WTC11 (cell line): ENCODE measurements at regions not wholly inside any gene's neighbourhood (a gene's known extent, or its start where the extent isn't known, plus 50 kb on each side); places are given as distances from the start of the nearest gene placed in this dataset.

ENCODE experiments used
- ATF1 ChIP-seq: sonication (generic); formaldehyde crosslinking; IDR thresholded peaks from 2 replicates; pipeline ENCODE4 v1.8.1; 2023; ENCODE audit warnings: mild to moderate bottlenecking, moderate library complexity, missing genetic modification reagents
- CBFB ChIP-seq: sonication (generic); formaldehyde crosslinking; IDR thresholded peaks from 2 replicates; pipeline ENCODE4 v1.8.1; 2022; ENCODE audit warnings: mild to moderate bottlenecking, low read depth, missing genetic modification reagents
- IRF2 ChIP-seq: sonication (generic); formaldehyde crosslinking; IDR thresholded peaks from 2 replicates; pipeline ENCODE4 v1.8.0; 2022; ENCODE audit warnings: low read depth, missing genetic modification reagents, borderline replicate concordance
- NFE2L1 ChIP-seq: sonication (generic); formaldehyde crosslinking; IDR thresholded peaks from 2 replicates; pipeline ENCODE4 v1.8.1; 2023; ENCODE audit warnings: missing genetic modification reagents
- NR1H2 ChIP-seq: sonication (generic); formaldehyde crosslinking; IDR thresholded peaks from 2 replicates; pipeline ENCODE4 v1.9.0; 2021; ENCODE audit warnings: mild to moderate bottlenecking, moderate library complexity, missing genetic modification reagents
- TF ChIP-seq, protein P1 (sequence below): sonication (generic); formaldehyde crosslinking; IDR thresholded peaks from 2 replicates; pipeline ENCODE4 v1.8.0; 2023; ENCODE audit warnings: mild to moderate bottlenecking, missing genetic modification reagents
- TF ChIP-seq, protein P2 (sequence below): fragments of 200-600 bp; IDR thresholded peaks from 2 replicates; pipeline ENCODE4 v1.8.0; 2022; ENCODE audit warnings: antibody characterized with exemption
- TF ChIP-seq, protein P3 (sequence below): sonication (generic); formaldehyde crosslinking; IDR thresholded peaks from 2 replicates; pipeline ENCODE4 v1.8.1; 2022; ENCODE audit warnings: low read depth, missing genetic modification reagents, borderline replicate concordance
- TF ChIP-seq, protein P4 (sequence below): sonication (generic); formaldehyde crosslinking; IDR thresholded peaks from 2 replicates; pipeline ENCODE4 v1.8.0; 2022; ENCODE audit warnings: mild to moderate bottlenecking, missing genetic modification reagents
- TF ChIP-seq, protein P5 (sequence below): sonication (generic); formaldehyde crosslinking; IDR thresholded peaks from 2 replicates; pipeline ENCODE4 v1.8.1; 2022; ENCODE audit warnings: mild to moderate bottlenecking, moderate library complexity, missing genetic modification reagents

DNA sequence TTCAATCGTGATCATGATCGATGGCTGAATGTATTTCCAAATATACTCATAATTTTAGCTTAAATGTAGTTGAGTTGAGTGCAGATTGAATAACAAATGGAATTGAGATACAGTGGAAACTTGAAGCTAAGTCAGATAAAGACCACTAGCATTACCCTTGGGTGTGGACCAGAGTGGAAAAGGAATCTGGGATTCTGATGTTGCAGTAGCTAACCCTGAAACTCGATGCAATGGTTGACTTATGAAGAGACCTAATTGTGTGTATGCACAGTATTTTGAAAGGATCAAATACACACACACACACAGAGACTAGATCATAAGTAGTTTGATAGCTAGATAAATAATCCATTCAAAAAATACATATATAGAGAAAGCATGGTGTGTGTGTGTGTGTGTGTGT is 135.8 kb downstream of the RXFP2 start:
- TF ChIP-seq, protein P1, sequence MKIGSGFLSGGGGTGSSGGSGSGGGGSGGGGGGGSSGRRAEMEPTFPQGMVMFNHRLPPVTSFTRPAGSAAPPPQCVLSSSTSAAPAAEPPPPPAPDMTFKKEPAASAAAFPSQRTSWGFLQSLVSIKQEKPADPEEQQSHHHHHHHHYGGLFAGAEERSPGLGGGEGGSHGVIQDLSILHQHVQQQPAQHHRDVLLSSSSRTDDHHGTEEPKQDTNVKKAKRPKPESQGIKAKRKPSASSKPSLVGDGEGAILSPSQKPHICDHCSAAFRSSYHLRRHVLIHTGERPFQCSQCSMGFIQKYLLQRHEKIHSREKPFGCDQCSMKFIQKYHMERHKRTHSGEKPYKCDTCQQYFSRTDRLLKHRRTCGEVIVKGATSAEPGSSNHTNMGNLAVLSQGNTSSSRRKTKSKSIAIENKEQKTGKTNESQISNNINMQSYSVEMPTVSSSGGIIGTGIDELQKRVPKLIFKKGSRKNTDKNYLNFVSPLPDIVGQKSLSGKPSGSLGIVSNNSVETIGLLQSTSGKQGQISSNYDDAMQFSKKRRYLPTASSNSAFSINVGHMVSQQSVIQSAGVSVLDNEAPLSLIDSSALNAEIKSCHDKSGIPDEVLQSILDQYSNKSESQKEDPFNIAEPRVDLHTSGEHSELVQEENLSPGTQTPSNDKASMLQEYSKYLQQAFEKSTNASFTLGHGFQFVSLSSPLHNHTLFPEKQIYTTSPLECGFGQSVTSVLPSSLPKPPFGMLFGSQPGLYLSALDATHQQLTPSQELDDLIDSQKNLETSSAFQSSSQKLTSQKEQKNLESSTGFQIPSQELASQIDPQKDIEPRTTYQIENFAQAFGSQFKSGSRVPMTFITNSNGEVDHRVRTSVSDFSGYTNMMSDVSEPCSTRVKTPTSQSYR (CRISPR knock-in tag), result no peak
- TF ChIP-seq IRF2 (CRISPR knock-in tag), result no peak
- TF ChIP-seq, protein P2, sequence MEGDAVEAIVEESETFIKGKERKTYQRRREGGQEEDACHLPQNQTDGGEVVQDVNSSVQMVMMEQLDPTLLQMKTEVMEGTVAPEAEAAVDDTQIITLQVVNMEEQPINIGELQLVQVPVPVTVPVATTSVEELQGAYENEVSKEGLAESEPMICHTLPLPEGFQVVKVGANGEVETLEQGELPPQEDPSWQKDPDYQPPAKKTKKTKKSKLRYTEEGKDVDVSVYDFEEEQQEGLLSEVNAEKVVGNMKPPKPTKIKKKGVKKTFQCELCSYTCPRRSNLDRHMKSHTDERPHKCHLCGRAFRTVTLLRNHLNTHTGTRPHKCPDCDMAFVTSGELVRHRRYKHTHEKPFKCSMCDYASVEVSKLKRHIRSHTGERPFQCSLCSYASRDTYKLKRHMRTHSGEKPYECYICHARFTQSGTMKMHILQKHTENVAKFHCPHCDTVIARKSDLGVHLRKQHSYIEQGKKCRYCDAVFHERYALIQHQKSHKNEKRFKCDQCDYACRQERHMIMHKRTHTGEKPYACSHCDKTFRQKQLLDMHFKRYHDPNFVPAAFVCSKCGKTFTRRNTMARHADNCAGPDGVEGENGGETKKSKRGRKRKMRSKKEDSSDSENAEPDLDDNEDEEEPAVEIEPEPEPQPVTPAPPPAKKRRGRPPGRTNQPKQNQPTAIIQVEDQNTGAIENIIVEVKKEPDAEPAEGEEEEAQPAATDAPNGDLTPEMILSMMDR, result no peak
- TF ChIP-seq ATF1 (CRISPR knock-in tag), result no peak
- TF ChIP-seq, protein P3, sequence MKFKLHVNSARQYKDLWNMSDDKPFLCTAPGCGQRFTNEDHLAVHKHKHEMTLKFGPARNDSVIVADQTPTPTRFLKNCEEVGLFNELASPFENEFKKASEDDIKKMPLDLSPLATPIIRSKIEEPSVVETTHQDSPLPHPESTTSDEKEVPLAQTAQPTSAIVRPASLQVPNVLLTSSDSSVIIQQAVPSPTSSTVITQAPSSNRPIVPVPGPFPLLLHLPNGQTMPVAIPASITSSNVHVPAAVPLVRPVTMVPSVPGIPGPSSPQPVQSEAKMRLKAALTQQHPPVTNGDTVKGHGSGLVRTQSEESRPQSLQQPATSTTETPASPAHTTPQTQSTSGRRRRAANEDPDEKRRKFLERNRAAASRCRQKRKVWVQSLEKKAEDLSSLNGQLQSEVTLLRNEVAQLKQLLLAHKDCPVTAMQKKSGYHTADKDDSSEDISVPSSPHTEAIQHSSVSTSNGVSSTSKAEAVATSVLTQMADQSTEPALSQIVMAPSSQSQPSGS (CRISPR knock-in tag), result no peak
- TF ChIP-seq, protein P4, sequence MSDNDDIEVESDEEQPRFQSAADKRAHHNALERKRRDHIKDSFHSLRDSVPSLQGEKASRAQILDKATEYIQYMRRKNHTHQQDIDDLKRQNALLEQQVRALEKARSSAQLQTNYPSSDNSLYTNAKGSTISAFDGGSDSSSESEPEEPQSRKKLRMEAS (CRISPR knock-in tag), result no peak
- TF ChIP-seq CBFB (CRISPR knock-in tag), result no peak
- TF ChIP-seq NR1H2 (CRISPR knock-in tag), result no peak
- TF ChIP-seq, protein P5, sequence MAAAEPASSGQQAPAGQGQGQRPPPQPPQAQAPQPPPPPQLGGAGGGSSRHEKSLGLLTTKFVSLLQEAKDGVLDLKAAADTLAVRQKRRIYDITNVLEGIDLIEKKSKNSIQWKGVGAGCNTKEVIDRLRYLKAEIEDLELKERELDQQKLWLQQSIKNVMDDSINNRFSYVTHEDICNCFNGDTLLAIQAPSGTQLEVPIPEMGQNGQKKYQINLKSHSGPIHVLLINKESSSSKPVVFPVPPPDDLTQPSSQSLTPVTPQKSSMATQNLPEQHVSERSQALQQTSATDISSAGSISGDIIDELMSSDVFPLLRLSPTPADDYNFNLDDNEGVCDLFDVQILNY, result no peak
- no peak for TF ChIP-seq NFE2L1
